ENCODE measurements at regions not wholly inside any gene's neighbourhood (a gene's known extent, or its start where the extent isn't known, plus 50 kb on each side); places are given as distances from the start of the nearest gene placed in this dataset.

DNA sequence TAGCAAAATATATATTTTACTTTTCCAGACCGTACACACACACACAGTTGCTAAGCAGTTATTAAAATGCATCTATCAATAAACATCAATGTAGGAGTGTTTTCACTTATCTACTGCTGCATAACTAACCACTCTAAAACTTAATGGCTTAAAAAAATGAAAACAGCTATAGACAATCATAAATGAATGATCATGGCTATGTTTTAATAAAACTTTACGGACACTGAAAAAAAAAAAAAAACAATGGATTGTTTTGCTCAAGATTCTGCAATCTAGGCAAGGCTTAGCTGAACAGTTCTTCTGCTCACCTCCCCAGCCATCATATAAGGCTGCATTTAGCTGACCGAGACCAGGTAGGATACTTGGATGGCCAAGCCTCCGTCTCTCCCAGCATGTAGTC, 125.4 kb upstream of the CCDC28A start:
- TF ChIP-seq, protein P1, sequence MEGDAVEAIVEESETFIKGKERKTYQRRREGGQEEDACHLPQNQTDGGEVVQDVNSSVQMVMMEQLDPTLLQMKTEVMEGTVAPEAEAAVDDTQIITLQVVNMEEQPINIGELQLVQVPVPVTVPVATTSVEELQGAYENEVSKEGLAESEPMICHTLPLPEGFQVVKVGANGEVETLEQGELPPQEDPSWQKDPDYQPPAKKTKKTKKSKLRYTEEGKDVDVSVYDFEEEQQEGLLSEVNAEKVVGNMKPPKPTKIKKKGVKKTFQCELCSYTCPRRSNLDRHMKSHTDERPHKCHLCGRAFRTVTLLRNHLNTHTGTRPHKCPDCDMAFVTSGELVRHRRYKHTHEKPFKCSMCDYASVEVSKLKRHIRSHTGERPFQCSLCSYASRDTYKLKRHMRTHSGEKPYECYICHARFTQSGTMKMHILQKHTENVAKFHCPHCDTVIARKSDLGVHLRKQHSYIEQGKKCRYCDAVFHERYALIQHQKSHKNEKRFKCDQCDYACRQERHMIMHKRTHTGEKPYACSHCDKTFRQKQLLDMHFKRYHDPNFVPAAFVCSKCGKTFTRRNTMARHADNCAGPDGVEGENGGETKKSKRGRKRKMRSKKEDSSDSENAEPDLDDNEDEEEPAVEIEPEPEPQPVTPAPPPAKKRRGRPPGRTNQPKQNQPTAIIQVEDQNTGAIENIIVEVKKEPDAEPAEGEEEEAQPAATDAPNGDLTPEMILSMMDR (IDR thresholded peaks at IDR 0.05; ENCODE audit: borderline replicate concordance, extremely low read depth, low read length, poor library complexity, severe bottlenecking): no peak
- TF ChIP-seq EZH2 (IDR thresholded peaks at IDR 0.05; ENCODE audit: borderline replicate concordance, low read depth, low read length, severe bottlenecking): no peak

Data from DND-41 (cell line).